ENCODE measurements at regions not wholly inside any gene's neighbourhood (a gene's known extent, or its start where the extent isn't known, plus 50 kb on each side); places are given as distances from the start of the nearest gene placed in this dataset.

DNA sequence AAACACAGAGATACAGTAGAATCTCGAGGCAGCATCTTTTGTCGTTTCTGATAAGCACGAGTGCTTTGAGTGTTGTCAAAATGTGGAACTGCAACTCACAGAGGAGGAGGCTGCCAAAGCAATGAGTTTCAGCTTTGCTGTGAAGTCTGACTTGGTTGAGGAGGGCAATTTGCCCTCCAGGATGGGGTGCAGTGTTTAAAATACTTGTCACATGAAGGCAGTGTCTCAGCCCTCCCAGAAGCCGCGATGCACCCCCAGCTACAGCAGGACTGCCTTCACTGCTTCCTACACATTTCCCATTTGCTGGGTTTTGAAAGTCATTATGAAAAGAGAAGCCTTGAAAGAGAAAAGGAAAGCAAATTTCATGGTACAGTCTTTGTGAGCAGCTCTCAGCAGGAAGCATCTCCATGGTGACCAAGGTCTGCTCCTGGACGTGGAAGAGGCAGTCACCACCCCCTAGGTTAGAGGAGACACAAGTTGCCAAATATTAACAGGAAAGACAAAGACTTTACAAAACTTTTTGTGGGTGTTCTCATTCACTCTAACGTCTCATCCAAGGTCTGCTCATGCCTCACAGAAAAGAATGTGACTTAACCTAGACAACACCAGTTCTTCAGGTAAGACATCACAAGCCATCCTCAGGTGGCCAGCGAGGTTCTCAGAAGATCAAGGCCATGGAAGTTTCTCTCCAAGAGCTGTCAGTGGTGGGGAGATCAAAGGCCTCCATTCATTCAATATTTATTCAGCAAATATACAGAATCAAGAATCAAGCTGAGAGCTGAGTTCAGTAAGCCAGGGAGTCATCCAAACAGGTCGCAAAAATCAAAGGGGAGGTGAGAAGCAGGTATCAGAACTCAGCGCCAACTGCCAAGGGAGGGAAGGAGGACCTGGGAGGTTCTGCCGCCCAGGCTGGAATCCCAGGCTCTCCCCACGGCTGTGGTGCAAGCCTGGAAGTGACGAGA, 476.0 kb downstream of the EIPR1 start:
- H3K27me3 ChIP-seq = no peaks in the 10 kb centered on the region
- DNase-seq = no peak
- 37 to 47% methylated on average over 13 of the region's 13 CpGs for WGBS, 2 donors
- no peaks in the 10 kb centered on the region for H3K4me1 ChIP-seq
- no peaks in the 10 kb centered on the region for H3K9me3 ChIP-seq
- H3K36me3 ChIP-seq = no peaks in the 10 kb centered on the region
- TF ChIP-seq CTCF (IDR thresholded peaks at IDR 0.05) (no peak), POLR2AphosphoS5 (IDR thresholded peaks at IDR 0.05) (no peak), EP300 (IDR thresholded peaks at IDR 0.05) (no peak), POLR2A (IDR thresholded peaks at IDR 0.05) (no peak)
- intact Hi-C loops (cut with DNase I) = no loop called here
- no peak overlapping the region for H3K27ac ChIP-seq
- H3K4me3 ChIP-seq = no peak overlapping the region

DNA sequence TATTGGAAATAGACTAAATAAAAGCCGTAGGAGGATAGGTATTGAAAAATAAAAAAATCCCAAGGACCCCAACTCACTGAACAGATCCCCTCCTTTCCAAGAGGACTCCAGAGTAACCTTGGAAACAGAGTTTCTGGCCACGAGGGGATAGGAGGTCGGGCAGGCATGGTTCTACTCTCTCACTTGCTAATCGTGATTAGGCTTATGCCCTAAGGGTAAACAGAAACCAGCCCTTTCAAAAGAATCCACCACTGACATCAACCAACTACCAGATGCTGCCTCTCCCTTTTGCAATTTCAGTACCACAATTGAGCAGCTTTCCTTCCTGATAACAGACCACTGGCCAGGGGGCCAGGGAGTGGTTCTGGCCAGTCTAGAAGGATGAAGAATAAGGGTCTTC, 477.8 kb downstream of the EIPR1 start:
- intact Hi-C loops (cut with DNase I) = no loop called here
- DNase-seq = no peak

DNA sequence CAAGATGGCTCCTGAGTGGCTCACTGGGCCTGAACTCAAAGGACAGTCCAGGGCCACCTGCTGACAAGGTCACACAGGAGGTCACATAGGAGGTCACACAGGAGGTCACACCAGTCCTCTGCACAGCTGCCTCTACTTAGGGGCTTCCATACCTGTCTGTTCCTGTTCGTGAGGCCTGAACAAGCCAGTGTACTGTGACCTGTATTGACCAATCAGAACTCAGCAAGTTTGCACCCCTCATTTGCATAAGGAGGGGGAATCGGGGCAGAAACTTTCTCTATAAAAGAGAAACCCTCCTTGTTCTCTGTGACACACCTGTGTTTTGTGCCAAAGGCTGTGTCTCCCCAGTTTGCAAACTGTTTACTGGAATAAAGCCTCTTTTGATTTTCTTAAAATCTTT, 478.9 kb downstream of the EIPR1 start:
- 63 to 69% methylated on average over 2 of the region's 2 CpGs for WGBS, 2 donors
- Histone ChIP-seq H3K4me3 (no peak overlapping the region), H3K9me3 (no peaks in the 10 kb centered on the region), H3K27me3 (no peaks in the 10 kb centered on the region), H3K27ac (no peak overlapping the region), H3K4me1 (no peaks in the 10 kb centered on the region), H3K36me3 (no peaks in the 10 kb centered on the region)
- intact Hi-C loops (cut with DNase I) = no loop called here
- TF ChIP-seq CTCF (IDR thresholded peaks at IDR 0.05) = no peak
- TF ChIP-seq POLR2AphosphoS5 (IDR thresholded peaks at IDR 0.05) = no peak
- TF ChIP-seq EP300 (IDR thresholded peaks at IDR 0.05) = no peak
- TF ChIP-seq POLR2A (IDR thresholded peaks at IDR 0.05) = no peak
- no peak for DNase-seq

More for the DNA sequence above, 477.8 kb downstream of the EIPR1 start:
- Histone ChIP-seq H3K27ac (no peak overlapping the region), H3K36me3 (no peaks in the 10 kb centered on the region), H3K4me1 (no peaks in the 10 kb centered on the region), H3K9me3 (no peaks in the 10 kb centered on the region), H3K27me3 (no peaks in the 10 kb centered on the region), H3K4me3 (no peak overlapping the region)
- WGBS, 2 donors = 42 to 65% methylated on average over 4 of the region's 4 CpGs
- TF ChIP-seq CTCF (IDR thresholded peaks at IDR 0.05) (no peak), POLR2A (IDR thresholded peaks at IDR 0.05) (no peak), POLR2AphosphoS5 (IDR thresholded peaks at IDR 0.05) (no peak), EP300 (IDR thresholded peaks at IDR 0.05) (no peak)

GRCh38 chr2:2896643-2897042, 481.0 kb downstream of the EIPR1 start:
- TF ChIP-seq CTCF (IDR thresholded peaks at IDR 0.05) = no peak
- no peak for TF ChIP-seq EP300 (IDR thresholded peaks at IDR 0.05)
- Histone ChIP-seq H3K27me3 (no peaks in the 10 kb centered on the region), H3K27ac (no peak overlapping the region), H3K4me1 (no peaks in the 10 kb centered on the region), H3K9me3 (no peaks in the 10 kb centered on the region), H3K36me3 (no peaks in the 10 kb centered on the region), H3K4me3 (no peak overlapping the region)
- 89 to 90% methylated on average over 7 of the region's 7 CpGs for WGBS, 2 donors
- intact Hi-C loops (cut with DNase I) = no loop called here
- DNase-seq = no peak

Data from sigmoid colon (tissue), 6 donors.